GM19351 (cell line): ENCODE measurements at regions not wholly inside any gene's neighbourhood (a gene's known extent, or its start where the extent isn't known, plus 50 kb on each side); places are given as distances from the start of the nearest gene placed in this dataset.

Experiments used
- ATAC-seq: cut with Tn5 transposase; IDR thresholded peaks from one replicate; pipeline ENCODE4 v1.9.1; 2021; ENCODE audit warnings: mild to moderate bottlenecking, moderate library complexity; ENCODE audit not compliant: unreplicated experiment

DNA sequence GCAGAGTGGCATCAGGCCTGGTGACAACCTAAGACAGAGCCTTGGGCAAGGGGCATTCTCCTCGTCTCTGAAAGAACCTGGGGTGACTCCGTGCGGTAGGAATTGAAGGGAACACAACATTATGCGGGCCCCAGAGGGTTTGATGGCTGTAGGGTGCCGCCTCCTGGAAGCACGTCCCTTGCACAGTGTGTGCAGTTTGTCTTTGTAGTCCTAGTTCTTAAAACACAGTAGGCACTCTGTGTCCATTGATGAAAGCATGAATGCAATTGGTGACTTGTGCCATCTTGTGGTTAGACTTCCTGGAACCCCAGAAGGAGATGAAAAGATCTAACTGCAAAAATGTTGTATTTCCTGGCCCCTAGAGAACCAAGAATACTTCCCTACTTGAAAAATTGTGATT, 279.8 kb downstream of the UTP18 start:
- no peak for ATAC-seq

DNA sequence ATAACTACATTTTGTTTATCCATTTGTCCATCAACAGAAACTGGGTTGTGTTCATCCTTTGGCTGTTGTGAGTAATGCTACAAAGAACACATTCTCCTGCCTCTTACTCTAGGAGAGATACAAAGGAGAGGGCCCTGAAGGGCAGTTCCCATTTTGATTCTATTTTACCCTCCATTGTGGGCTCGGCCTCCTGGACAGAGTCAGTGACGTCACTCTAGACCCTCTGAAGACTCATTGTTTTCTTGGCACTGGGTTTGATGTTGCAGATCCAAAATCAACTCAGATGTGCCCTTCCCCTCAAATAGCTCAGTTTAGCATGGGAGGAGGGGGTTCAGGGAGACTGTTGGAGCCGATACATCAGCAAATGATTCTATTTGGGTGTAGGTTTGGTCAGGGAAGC, 280.9 kb downstream of the UTP18 start:
- ATAC-seq: no peak

DNA sequence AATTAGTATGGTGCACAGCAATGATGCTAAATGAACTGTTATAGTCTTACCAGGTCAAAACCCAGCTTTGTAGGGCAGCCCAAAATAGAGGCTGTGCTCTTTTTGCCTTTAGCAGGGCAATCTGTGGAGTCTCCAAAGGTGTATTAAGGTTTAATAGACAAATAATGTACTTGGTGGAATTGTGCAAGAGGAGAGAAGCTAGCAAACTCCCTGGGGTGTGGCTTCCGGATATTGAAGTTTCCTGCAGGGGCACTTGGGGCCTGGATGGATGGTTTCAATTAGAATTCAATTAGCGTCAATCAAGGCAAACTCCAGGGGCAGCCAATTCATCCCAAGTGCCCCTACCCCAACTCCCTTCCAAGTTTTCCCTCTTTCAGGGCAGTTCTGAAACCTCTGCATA, 285.8 kb downstream of the UTP18 start:
- no peak for ATAC-seq

DNA sequence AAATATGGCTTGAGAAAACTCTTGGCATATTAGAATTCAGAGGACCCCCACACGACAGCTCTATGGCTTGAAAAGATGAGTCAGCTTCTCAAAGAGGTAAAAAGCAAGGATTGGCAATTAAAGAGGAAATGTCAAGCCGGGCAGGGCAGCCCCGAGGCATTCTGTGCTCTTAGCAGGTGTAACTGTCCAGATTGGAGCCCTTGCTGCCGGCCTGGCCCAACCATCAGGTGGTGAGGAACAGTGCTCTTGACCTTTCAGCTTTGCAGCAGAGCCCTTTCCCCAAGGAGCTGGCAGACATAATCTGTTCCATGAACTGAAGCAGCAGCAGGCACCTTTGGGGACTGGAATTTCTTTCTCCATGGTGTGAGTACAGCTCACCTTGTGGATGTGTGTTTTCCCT, 287.8 kb downstream of the UTP18 start:
- no peak for ATAC-seq

DNA sequence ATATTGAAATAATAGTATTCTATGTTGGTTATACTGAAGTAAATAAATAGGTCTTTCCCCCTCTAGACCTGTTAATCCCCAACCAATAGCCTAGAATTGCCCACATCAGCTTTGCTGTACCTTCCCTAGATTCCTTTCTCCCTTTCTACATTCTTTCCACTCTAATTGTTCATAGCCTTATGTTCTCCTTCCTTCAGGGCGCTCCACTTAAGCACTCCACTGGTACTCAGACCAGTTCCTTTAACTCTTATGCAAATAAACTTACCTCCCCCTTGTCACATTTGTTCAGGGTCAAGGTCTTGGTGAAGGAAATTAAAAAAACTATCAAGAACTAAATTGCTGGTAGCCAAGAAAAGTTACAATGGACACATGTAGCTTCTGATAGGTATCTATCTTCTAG, 294.8 kb downstream of the UTP18 start:
- no peak for ATAC-seq

DNA sequence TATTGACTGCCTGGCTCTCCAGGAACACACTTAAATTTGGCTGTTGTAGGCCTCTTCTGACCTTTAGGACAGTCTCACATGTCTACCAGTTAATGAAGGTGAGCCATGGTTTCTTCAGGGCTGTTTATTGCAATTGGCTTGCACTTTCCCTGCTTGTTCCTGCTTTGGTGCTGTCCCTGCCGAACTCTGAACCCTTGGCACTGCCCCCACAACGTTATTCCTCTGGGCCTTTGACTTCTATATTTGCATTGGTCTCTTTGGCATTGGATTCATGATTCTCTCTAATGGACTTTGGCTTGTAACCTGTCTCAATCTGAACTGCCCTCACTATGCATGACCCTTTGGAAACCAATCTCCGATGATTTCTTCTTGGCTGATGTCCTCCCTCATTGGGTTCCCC, 299.4 kb downstream of the UTP18 start:
- no peak for ATAC-seq

DNA sequence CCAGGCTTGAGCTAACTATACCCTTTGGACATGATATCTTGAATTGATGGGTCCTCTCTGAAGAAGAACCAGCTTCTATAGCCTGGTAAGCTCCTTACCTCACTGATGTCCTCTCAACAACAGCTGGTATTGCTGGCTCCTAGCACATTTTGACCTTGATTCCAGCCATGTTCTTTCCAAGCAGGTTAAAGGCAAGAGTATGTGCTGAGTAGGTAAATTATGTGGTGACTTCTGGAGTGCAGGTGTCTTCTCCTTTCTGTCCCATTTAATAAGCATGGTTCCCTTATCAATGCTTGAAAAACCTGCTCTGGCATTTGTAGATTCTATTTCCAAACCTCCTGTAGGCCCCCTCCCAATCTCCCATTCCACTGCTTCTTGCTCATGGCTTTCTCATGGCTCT, 300.1 kb downstream of the UTP18 start:
- no peak for ATAC-seq

DNA sequence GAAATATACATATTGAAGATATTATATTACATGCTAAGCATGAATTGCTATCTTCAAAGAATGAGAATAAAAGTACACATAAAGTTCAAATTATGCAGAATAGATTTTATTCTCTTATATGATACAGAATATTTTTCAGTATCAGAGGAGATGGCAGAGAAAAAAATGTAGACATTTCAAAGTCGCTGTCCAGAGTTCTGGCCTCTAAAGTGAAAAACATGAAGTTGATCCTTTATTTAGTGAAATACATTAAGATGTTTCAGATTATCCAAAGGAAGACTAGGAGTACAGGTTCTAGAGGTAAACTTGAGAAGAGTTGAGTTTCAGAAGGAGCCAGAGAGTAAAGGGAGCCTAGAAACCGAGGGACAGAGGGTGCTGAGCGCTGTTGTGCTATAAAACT, 303.6 kb downstream of the UTP18 start:
- no peak for ATAC-seq

DNA sequence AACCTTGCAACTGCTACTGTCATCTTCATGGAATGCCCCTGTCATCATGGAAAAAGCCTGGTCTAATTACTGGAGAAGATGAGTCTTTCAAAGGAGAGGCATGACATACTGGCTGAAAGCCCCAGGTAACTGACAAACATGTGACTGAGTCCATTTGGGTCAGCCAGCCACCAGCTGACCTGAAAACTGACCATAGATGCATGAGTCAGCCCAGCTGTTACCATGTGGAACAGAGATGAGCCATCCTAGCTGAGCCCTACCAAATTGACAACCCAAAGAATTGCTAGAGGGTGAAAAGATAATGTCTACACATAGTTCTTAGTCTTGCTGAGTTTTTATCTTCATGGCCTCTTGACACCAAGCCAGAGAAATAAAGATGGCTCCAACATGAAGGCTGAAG, 311.8 kb downstream of the UTP18 start:
- ATAC-seq: no peak
